Type B pancreatic cell (in vitro differentiated cells): ENCODE measurements at regions not wholly inside any gene's neighbourhood (a gene's known extent, or its start where the extent isn't known, plus 50 kb on each side); places are given as distances from the start of the nearest gene placed in this dataset.

Experiments
- DNase-seq: peaks from one replicate; pipeline ENCODE4 v3.0.0; 2021; ENCODE audit warnings: mixed read lengths; ENCODE audit not compliant: unreplicated experiment; ENCODE audit errors: extremely low spot score
- H3K27ac Mint-ChIP-seq: 2 replicates; pipeline ENCODE4 v1.8.0; 2021; ENCODE audit warnings: mild to moderate bottlenecking, mixed read lengths
- H3K27me3 Mint-ChIP-seq: 2 replicates; pipeline ENCODE4 v1.8.0; 2021; ENCODE audit warnings: mixed read lengths
- H3K36me3 Mint-ChIP-seq: 2 replicates; pipeline ENCODE4 v1.8.0; 2021; ENCODE audit warnings: mixed read lengths
- H3K4me1 Mint-ChIP-seq: one replicate; pipeline ENCODE4 v1.8.0; 2021; ENCODE audit warnings: mixed read lengths; ENCODE audit not compliant: unreplicated experiment
- H3K4me3 Mint-ChIP-seq: 2 replicates; pipeline ENCODE4 v1.8.0; 2021; ENCODE audit warnings: mild to moderate bottlenecking, mixed read lengths
- H3K9me3 Mint-ChIP-seq: 2 replicates; pipeline ENCODE4 v1.8.0; 2021; ENCODE audit warnings: mixed read lengths
- CTCF ChIP-seq: fragments of 200-600 bp; sonication (generic); conservative IDR thresholded peaks from 2 replicates; pipeline ENCODE4 v1.5.0; 2021; ENCODE audit warnings: antibody characterized with exemption, mild to moderate bottlenecking

GRCh38 chr14:100433428-100433814, 110.3 kb downstream of the SLC25A47 start:
- Mint-ChIP-seq H3K36me3 (peaks cover 5% of the 10 kb centered on the region), H3K4me3 (no peak overlapping the region), H3K27ac (no peak overlapping the region), H3K27me3 (no peaks in the 10 kb centered on the region), H3K9me3 (no peaks in the 10 kb centered on the region), H3K4me1 (peaks cover 20% of the 10 kb centered on the region)
- DNase-seq, result no peak
- TF ChIP-seq CTCF, result no peak

- H3K36me3 Mint-ChIP-seq, result peaks cover under 1% of the 10 kb centered on the region
- no peaks in the 10 kb centered on the region for H3K9me3 Mint-ChIP-seq
- DNase-seq, result no peak
- H3K27ac Mint-ChIP-seq, result no peak overlapping the region
- no peak for TF ChIP-seq CTCF
- H3K27me3 Mint-ChIP-seq, result no peaks in the 10 kb centered on the region
- H3K4me3 Mint-ChIP-seq, result no peak overlapping the region
- peaks cover 21% of the 10 kb centered on the region for H3K4me1 Mint-ChIP-seq
Measured at GRCh38 chr14:100434033-100434601, 111.0 kb downstream of the SLC25A47 start.

GRCh38 chr14:100434911-100435438, 111.8 kb downstream of the SLC25A47 start:
- H3K36me3 Mint-ChIP-seq, result no peaks in the 10 kb centered on the region
- no peaks in the 10 kb centered on the region for H3K27me3 Mint-ChIP-seq

GRCh38 chr14:100435459-100435858, 112.3 kb downstream of the SLC25A47 start:
- no peaks in the 10 kb centered on the region for H3K9me3 Mint-ChIP-seq
- peaks cover 34% of the 10 kb centered on the region for H3K4me1 Mint-ChIP-seq
- DNase-seq, result no peak
- H3K27ac Mint-ChIP-seq, result no peak overlapping the region
- no peaks in the 10 kb centered on the region for H3K36me3 Mint-ChIP-seq
- H3K27me3 Mint-ChIP-seq, result no peaks in the 10 kb centered on the region
- no peak for TF ChIP-seq CTCF
- H3K4me3 Mint-ChIP-seq, result no peak overlapping the region

More at GRCh38 chr14:100434911-100435438, 111.8 kb downstream of the SLC25A47 start:
- Mint-ChIP-seq H3K27ac (no peak overlapping the region), H3K4me3 (no peak overlapping the region), H3K9me3 (no peaks in the 10 kb centered on the region), H3K4me1 (peaks cover 29% of the 10 kb centered on the region)
- TF ChIP-seq CTCF, result no peak
- no peak for DNase-seq

- no peak for DNase-seq
- no peak for TF ChIP-seq CTCF
- Mint-ChIP-seq H3K27ac (no peak overlapping the region), H3K4me3 (no peak overlapping the region), H3K4me1 (peaks cover 35% of the 10 kb centered on the region), H3K27me3 (no peaks in the 10 kb centered on the region), H3K9me3 (no peaks in the 10 kb centered on the region), H3K36me3 (no peaks in the 10 kb centered on the region)
Measured at GRCh38 chr14:100436745-100437406, 113.7 kb downstream of the SLC25A47 start.
